HFFc6 (cell line): ENCODE measurements at regions not wholly inside any gene's neighbourhood (a gene's known extent, or its start where the extent isn't known, plus 50 kb on each side); places are given as distances from the start of the nearest gene placed in this dataset.

Experiments used
- DNase-seq: peaks from one replicate; pipeline ENCODE4 v3.0.0-alpha.2; 2018
- H3K27ac Mint-ChIP-seq: 2 replicates; pipeline ENCODE4 v1.8.0; 2020; ENCODE audit warnings: mild to moderate bottlenecking, mixed read lengths
- H3K27me3 Mint-ChIP-seq: 2 replicates; pipeline ENCODE4 v1.8.0; 2021; ENCODE audit warnings: mild to moderate bottlenecking, moderate library complexity, mixed read lengths; ENCODE audit not compliant: insufficient read depth
- H3K36me3 Mint-ChIP-seq: 2 replicates; pipeline ENCODE4 v1.8.0; 2021; ENCODE audit warnings: low read depth, mixed read lengths
- H3K4me1 Mint-ChIP-seq: 2 replicates; pipeline ENCODE4 v1.8.0; 2020; ENCODE audit warnings: low read depth, mixed read lengths
- H3K4me3 Mint-ChIP-seq: 2 replicates; pipeline ENCODE4 v1.8.0; 2020; ENCODE audit warnings: mild to moderate bottlenecking, moderate library complexity, mixed read lengths
- H3K9me3 Mint-ChIP-seq: 2 replicates; pipeline ENCODE4 v1.8.0; 2020; ENCODE audit warnings: mild to moderate bottlenecking, mixed read lengths
- TF ChIP-seq, protein P1 (sequence below): fragments of 200-600 bp; sonication (generic); IDR thresholded peaks from 2 replicates; pipeline ENCODE4 v1.5.0; 2021; ENCODE audit warnings: antibody characterized with exemption, mild to moderate bottlenecking

DNA sequence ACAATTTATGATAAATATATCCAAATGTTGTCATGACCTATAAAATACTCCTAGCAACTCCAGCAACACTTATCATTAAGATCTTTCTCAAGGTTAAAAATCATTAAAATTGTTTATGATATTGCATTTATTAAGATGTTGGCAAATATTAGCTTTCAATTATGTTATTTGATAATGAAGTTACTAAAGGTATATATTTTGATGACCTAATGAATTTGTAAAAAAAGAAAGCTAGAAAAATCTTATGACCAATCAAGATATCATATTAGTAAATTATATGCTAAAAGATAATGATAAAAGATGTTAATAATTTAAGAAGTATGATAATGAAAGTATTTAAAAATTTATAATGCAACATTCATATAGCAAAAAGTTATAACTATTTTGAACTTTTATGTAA is 66.3 kb upstream of the RAB18 start:
- peaks cover 3% of the 10 kb centered on the region for H3K27me3 Mint-ChIP-seq
- H3K4me3 Mint-ChIP-seq = no peak overlapping the region
- no peaks in the 10 kb centered on the region; the same call in 1 of the 2 replicates for H3K9me3 Mint-ChIP-seq
- H3K27ac Mint-ChIP-seq = no peak overlapping the region
- H3K36me3 Mint-ChIP-seq = no peaks in the 10 kb centered on the region
- DNase-seq = no peak
- no peaks in the 10 kb centered on the region for H3K4me1 Mint-ChIP-seq
- TF ChIP-seq, protein P1, sequence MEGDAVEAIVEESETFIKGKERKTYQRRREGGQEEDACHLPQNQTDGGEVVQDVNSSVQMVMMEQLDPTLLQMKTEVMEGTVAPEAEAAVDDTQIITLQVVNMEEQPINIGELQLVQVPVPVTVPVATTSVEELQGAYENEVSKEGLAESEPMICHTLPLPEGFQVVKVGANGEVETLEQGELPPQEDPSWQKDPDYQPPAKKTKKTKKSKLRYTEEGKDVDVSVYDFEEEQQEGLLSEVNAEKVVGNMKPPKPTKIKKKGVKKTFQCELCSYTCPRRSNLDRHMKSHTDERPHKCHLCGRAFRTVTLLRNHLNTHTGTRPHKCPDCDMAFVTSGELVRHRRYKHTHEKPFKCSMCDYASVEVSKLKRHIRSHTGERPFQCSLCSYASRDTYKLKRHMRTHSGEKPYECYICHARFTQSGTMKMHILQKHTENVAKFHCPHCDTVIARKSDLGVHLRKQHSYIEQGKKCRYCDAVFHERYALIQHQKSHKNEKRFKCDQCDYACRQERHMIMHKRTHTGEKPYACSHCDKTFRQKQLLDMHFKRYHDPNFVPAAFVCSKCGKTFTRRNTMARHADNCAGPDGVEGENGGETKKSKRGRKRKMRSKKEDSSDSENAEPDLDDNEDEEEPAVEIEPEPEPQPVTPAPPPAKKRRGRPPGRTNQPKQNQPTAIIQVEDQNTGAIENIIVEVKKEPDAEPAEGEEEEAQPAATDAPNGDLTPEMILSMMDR = no peak

DNA sequence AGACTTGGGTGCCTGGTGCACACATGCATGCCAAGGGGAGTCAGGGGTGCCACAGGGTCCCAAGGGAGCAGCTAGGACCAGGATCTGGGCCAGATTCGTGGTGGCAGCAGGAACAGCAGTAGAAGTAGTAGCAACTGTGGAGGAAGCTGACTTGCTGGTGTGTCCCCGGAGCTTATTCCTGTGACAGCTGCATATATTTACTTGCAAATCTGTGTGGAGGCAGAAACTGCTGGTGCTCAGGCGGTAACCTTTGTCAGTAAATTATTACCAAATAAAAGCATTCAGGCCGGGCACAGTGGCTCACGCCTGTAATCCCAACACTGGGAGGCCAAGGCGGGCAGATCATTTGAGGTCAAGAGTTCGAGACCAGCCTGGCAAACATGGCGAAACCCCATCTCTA is 67.4 kb upstream of the RAB18 start:
- no peaks in the 10 kb centered on the region for H3K36me3 Mint-ChIP-seq
- no peak overlapping the region for H3K27ac Mint-ChIP-seq
- DNase-seq = no peak
- H3K9me3 Mint-ChIP-seq = no peaks in the 10 kb centered on the region; the same call in 1 of the 2 replicates
- H3K4me3 Mint-ChIP-seq = no peak overlapping the region
- H3K4me1 Mint-ChIP-seq = no peaks in the 10 kb centered on the region
- TF ChIP-seq, protein P1 = no peak
- H3K27me3 Mint-ChIP-seq = peaks cover 3% of the 10 kb centered on the region

DNA sequence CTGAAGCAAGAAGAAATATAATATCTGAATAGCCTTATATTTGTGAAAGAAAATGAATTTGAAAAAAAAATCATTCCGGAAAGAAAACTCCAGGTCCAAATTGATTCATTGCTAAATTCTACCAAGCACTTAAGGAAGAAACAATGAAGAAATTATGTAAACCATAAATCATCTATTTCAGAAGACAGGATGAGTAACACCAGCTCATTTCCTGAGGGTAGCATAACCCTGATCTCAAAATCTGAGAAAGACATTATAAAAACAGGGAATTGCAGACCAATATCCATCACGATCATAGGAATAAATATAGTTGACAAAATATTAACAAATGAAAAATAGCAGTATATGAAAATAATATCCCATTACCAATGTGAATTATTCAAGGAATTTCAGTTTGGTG is 70.1 kb upstream of the RAB18 start:
- H3K4me3 Mint-ChIP-seq = no peak overlapping the region

DNA sequence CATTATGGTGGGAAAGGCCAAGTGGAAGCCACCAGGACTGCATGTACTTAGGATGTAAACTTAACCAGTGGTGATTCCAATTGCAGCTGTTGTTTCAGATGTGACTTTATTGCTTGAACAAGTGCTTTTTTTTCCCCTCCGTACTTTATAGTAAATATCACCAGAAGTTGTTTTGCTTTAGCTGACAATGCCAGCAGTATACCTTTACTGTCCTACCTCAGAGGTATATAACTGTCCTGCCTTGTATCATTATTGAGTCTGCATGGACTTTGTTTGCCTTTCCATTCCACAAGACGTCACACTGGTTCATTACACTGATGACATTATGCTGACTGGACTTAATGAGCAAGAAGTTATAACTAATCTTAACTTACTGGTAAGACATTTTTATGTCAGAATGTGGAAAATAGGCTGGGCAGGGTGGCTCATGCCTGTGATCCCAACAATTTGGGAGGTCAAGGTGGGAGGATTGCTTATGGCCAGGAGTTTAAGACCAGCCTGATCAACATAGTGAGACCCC is 77.1 kb upstream of the RAB18 start:
- H3K27me3 Mint-ChIP-seq = peaks cover 2% of the 10 kb centered on the region; the same call in 1 of the 2 replicates
- H3K36me3 Mint-ChIP-seq = no peaks in the 10 kb centered on the region
- no peaks in the 10 kb centered on the region for H3K4me1 Mint-ChIP-seq
- H3K27ac Mint-ChIP-seq = no peak overlapping the region
- DNase-seq = no peak
- H3K9me3 Mint-ChIP-seq = no peaks in the 10 kb centered on the region
- no peak overlapping the region for H3K4me3 Mint-ChIP-seq
- TF ChIP-seq, protein P1 = no peak

More for the DNA sequence above, 70.1 kb upstream of the RAB18 start:
- TF ChIP-seq, protein P1 = no peak
- Mint-ChIP-seq H3K27me3 (peaks cover 3% of the 10 kb centered on the region), H3K27ac (no peak overlapping the region), H3K4me1 (no peaks in the 10 kb centered on the region), H3K36me3 (no peaks in the 10 kb centered on the region), H3K9me3 (no peaks in the 10 kb centered on the region; the same call in 1 of the 2 replicates)
- no peak for DNase-seq

DNA sequence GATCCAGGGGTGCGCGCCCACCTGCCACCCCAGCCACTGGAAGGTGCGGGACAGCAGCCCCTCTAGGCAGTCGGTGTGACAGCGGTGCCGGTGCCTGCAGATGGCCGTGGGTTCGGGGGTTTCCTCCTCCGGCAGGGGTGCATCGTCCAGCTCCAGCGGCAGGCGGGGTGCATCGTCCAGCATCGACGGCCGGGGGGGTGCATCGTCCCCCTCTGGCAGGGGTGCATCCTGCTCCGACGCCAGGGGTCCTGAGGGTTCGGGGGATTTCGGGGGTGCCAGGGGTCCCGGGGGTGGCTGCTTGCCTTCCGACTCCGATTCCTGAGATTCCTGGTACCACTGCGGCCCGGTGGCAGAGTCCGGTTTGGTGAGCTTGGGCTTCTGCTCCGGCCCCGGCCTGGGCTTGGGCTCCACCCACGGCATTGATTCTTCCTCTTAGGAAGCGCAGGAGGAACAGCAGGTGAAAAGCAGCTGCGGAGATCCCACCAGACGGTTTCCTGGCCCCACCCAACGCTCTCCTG is 90.2 kb upstream of the RAB18 start:
- no peaks in the 10 kb centered on the region; the same call in 1 of the 2 replicates for H3K9me3 Mint-ChIP-seq
- peaks cover 10% of the 10 kb centered on the region for H3K27me3 Mint-ChIP-seq
- H3K4me1 Mint-ChIP-seq = no peaks in the 10 kb centered on the region
- TF ChIP-seq, protein P1 = no peak
- H3K36me3 Mint-ChIP-seq = no peaks in the 10 kb centered on the region
- H3K27ac Mint-ChIP-seq = no peak overlapping the region
- H3K4me3 Mint-ChIP-seq = no peak overlapping the region
- DNase-seq = no peak
